HG02943 (cell line): ENCODE measurements at regions not wholly inside any gene's neighbourhood (a gene's known extent, or its start where the extent isn't known, plus 50 kb on each side); places are given as distances from the start of the nearest gene placed in this dataset.
"Not testable (repeated sequence)": the region's sequence is repeated elsewhere in the genome, so short reads cannot be mapped to it uniquely, and the experiment has no call there.

Experiments used
- ATAC-seq: cut with Tn5 transposase; IDR thresholded peaks from one replicate; pipeline ENCODE4 v1.9.1; 2021; ENCODE audit warnings: mild to moderate bottlenecking, low read depth, moderate library complexity; ENCODE audit not compliant: unreplicated experiment

DNA sequence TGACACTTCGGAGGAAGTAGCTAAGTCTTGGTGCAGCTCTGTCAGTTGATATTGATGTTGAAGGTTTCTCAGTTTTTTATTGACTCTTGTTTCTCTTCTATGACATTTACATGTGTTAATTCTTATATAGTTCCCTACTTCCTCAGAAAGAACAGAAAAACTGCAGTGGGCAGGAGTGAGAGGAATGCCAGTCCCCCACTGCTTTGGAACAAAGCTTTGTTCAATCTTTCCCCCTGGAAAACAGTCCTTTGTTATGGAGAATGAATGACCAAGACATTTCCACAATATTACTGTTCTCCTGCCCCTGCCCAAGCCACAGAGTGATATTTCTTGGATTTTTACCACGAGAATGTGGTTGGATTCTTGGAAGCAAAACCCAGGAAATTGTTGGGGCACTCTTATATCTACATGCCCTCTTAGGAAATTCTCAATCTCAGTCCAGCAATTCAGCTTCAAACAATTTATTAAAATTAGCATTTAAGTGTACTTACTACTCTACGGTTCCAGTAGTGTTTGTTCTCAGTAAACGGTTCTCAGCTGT lies 258.0 kb upstream of the KCND2 start:
- ATAC-seq = no peak

DNA sequence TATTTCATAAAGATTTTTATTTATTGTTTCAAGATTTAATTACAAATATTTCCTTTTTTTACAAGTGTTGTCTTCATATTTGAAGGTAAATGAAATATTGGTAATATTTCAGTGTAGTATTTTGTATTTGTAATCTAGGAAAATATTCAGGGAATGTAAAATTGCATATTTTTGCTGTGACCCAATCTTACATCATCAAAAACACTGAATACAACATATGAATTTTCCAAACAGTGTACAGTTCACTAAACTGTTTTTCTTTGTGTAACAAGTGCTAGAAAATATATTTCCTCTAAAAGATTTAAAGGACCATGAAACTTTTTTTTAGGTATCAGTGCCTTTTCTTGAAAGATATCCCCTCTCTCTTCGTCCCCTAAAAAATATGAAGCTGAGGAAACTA lies 251.9 kb upstream of the KCND2 start:
- no peak for ATAC-seq

DNA sequence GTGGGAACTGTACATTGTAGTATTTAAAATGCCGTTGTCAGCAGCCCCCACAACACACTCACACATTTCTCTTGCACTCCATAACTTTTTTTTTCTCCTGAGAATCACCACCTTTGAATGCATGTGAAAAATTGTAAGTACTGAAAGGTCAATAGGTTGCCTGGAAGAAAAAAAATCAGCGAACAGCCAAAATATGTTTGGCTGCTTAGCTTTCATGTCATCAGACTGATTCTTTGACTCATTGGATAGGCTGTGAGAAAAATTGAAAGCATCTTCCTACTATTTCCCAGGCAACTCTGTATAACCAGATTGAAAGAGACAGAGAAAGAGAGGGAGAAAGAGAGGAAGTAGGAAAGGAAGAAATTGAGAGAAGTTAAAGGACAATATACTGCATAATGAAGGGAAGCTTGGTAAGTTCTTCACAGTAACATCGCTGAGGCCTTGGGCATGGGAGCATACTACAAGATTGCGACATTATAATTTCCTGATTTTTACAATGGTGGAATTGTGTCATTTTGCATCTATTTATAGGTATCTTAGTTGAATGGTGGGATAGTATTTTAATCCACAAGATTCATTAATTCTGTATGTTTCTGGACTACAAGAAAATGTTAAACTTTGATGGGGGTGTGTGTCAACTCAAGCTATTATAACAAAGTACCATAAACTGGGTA lies 249.3 kb upstream of the KCND2 start:
- ATAC-seq = no peak

- ATAC-seq = no peak
Observed at GRCh38 chr7:120028636-120029035, 244.3 kb upstream of the KCND2 start.

DNA sequence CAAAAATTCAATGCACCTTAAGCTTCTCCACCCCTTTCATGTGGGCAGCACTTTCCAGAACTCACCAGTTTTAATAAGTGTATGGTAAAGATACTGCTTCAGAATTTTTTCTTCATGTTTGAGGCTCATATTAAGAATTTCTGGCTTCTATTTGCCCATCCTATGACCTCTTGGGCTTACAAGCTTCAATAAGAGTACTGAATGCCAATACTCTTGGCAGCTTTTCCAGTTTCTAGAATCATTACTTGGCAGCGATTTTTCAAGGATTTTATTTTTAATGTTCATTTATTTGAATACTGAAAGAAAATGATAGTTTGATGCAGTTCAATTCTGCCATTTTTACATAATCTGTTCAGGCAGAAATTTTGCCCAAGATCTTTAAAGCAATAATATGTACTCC lies 242.1 kb upstream of the KCND2 start:
- no peak for ATAC-seq

GRCh38 chr7:120033114-120033513 lies 239.9 kb upstream of the KCND2 start:
- ATAC-seq = no peak

DNA sequence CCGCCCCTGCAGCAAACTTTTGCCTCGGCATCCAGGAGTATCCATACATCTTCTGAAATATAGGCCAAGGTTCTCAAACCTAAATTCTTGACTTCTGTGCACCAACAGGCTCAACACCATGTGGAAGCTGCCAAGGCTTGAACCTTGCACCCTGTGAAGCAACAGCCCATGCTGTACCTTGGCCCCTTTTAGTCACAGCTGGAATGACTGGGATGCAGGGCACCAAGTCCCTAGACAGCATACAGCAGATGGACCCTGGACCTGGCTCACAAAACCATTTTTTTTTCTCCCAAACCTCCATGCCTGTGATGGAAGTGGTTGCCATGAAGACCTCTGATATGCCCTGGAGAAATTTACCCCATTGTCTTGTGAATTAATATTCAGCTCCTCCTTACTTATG lies 233.8 kb upstream of the KCND2 start:
- no peak for ATAC-seq

- no peak for ATAC-seq
Observed at GRCh38 chr7:120041798-120042197, 231.2 kb upstream of the KCND2 start.

DNA sequence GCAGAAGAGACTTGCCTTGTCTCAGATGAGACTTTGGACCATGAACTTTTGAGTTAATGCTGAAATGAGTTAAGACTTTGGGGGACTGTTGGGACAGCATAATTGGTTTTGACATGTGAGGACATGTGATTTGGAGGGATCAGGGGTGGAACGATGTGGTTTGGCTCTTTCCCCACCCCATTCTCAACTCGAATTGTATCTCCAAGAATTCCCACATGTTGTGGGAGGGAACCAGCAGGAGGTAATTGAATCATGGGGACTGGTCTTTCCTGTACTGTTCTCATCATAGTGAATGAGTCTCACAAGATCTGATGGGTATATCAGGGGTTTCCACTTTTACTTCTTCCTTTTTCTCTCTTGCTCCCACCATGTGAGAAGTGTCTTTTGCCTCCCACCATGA lies 229.7 kb upstream of the KCND2 start:
- no peak for ATAC-seq

GRCh38 chr7:120052884-120053382 lies 220.0 kb upstream of the KCND2 start:
- no peak for ATAC-seq

DNA sequence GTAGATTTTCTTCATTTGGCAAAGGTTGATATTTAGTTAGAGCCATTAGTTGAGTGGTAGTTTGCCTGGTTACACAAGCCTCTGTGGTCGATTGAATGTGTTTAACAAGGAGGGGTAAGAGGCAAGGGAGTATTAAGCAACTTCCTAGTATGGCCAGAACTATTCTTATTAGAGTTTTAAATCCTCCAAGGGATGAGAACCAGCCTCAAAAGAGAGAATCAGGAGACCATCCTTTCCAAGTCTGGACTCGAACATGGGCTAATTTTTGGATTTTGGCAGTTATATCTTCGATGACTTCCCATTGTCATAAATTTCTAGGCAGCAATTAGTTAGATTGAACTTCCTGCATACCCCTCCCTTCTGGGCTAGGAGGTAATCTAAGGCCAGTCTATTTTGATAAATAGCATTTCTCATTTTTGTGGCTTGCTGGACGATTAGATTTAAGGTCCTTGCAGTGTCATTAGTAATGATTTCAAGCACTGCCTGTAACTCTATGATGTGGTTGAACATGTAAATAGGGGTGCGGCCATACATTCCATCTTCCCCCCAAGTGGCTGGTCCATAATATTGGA lies 219.5 kb upstream of the KCND2 start:
- ATAC-seq = no peak

- no peak for ATAC-seq
Observed at GRCh38 chr7:120054376-120055100, 218.4 kb upstream of the KCND2 start.

- no peak for ATAC-seq
Observed at GRCh38 chr7:120055300-120055699, 217.7 kb upstream of the KCND2 start.

GRCh38 chr7:120056227-120056626 lies 216.7 kb upstream of the KCND2 start:
- ATAC-seq = no peak

GRCh38 chr7:120059641-120060040 lies 213.3 kb upstream of the KCND2 start:
- ATAC-seq = no peak

- no peak for ATAC-seq
Observed at GRCh38 chr7:120060281-120060680, 212.7 kb upstream of the KCND2 start.

GRCh38 chr7:120060875-120061274 lies 212.1 kb upstream of the KCND2 start:
- no peak for ATAC-seq

GRCh38 chr7:120064565-120064964 lies 208.4 kb upstream of the KCND2 start:
- ATAC-seq = peak; percentile 70

DNA sequence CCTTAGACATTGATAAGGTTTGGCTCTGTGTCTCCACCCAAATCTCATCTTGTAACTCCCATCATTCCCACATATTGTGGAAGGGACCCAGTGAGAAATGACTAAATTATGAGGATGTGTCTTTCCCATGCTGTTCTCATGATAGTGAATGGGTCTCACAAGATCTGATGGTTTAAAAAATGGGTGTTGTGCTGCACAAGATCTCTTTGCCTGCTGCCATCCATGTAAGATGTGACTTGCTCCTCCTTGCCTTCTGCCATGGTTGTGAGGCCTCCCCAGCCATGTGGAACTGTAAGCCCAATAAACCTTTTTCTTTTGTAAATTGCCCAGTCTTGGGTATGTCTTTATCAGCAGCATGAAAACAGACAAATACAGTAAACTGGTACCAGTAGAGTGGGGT lies 206.1 kb upstream of the KCND2 start:
- not testable (repeated sequence) for ATAC-seq

DNA sequence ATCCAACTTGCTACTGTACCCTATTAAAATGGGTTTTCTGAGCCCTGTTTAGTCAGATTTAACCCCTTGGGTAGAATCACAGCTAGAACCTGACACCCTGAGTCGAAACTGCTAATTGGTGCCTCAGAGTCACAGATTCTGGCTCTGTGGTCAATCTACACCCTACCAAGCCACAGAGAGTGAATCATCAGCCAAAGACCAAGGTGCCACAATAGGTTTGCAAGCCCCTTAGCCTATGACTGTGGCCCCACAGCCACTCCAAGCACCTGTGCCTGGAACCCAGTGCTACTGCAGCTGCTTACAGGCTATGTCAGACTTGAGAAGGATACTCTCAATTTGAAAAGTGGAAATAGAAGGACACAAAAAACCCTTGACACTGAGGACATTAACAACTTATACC lies 202.8 kb upstream of the KCND2 start:
- no peak for ATAC-seq

GRCh38 chr7:120077777-120078176 lies 195.2 kb upstream of the KCND2 start:
- no peak for ATAC-seq
